ENCODE measurements at regions not wholly inside any gene's neighbourhood (a gene's known extent, or its start where the extent isn't known, plus 50 kb on each side); places are given as distances from the start of the nearest gene placed in this dataset.

GRCh38 chr6:112618849-112619248 is 271.7 kb downstream of the RFPL4B start (continued):
- TF ChIP-seq CEBPB (IDR thresholded peaks at IDR 0.05; ENCODE audit: low read depth) (peak; percentile 53; the same call in 1 of the 2 replicates), ZBTB33 (IDR thresholded peaks at IDR 0.05; ENCODE audit: extremely low read depth, insufficient replicate concordance, low read length) (no peak), POLR2A (IDR thresholded peaks at IDR 0.05; ENCODE audit: borderline replicate concordance, extremely low read depth, insufficient read depth, insufficient read length) (no peak), SP1 (IDR thresholded peaks at IDR 0.05; ENCODE audit: low read depth) (no peak)

GRCh38 chr6:112620812-112621569 is 273.9 kb downstream of the RFPL4B start:
- RAD21 ChIA-PET (ENCODE audit: low non-redundant PET in 1 of 2, low total read pairs in 2 of 2, uncharacterized antibody in 2 of 2, unreplicated experiment in 2 of 2), result no interaction called here
- no peak overlapping the region for H3K4me2 ChIP-seq (ENCODE audit: low read length)
- POLR2A ChIA-PET, result no interaction called here
- no TSS peak for BruUV-seq (replicated peaks)
- DNase-seq (ENCODE audit: low read depth, low spot score), result no peak
- intact Hi-C loops (cut with micrococcal nuclease), result no loop called here
- no peaks in the 10 kb centered on the region for H3K27me3 ChIP-seq (ENCODE audit: insufficient read depth, low read length)
- no peaks in the 10 kb centered on the region for H3K9me3 ChIP-seq (ENCODE audit: control insufficient read depth in 1 of 2, insufficient read depth in 1 of 2, low read depth in 1 of 2, low read length in 2 of 2)
- no peaks in the 10 kb centered on the region for H3K36me3 ChIP-seq (ENCODE audit: control insufficient read depth in 1 of 2, insufficient read depth in 2 of 2, low read length in 2 of 2)
- CTCF ChIA-PET, result no interaction called here
- TF ChIP-seq SRF (IDR thresholded peaks at IDR 0.05; ENCODE audit: low read depth) (no peak), SP1 (IDR thresholded peaks at IDR 0.05; ENCODE audit: low read depth) (no peak), YY1 (IDR thresholded peaks at IDR 0.05; ENCODE audit: extremely low read depth, insufficient replicate concordance, low read depth, low read length) (no peak), ZNF274 (IDR thresholded peaks at IDR 0.05; ENCODE audit: low read depth, low read length) (no peak)
- no peak overlapping the region for H2AFZ ChIP-seq (ENCODE audit: low read depth, low read length, poor library complexity, severe bottlenecking)
- no peak for ATAC-seq
- no peak overlapping the region for H3K27ac ChIP-seq (ENCODE audit: low read depth, low read length)
- H3K9ac ChIP-seq (ENCODE audit: low read length), result no peak overlapping the region
- H3K79me2 ChIP-seq (ENCODE audit: insufficient read depth, low read length), result no peaks in the 10 kb centered on the region
- peaks cover 3% of the 10 kb centered on the region; the same call in 1 of the 2 replicates for H3K9me2 ChIP-seq (ENCODE audit: insufficient read depth)
- no peaks in the 10 kb centered on the region for H3K4me1 ChIP-seq (ENCODE audit: control insufficient read depth in 1 of 2, insufficient read depth in 2 of 2, low read length in 2 of 2)
- H4K20me1 ChIP-seq (ENCODE audit: insufficient read depth), result no peaks in the 10 kb centered on the region
- no peak overlapping the region for H3K4me3 ChIP-seq (replicated peaks in 1 of 2; ENCODE audit: low read depth in 1 of 2, low read length in 2 of 2)
